NCI-H1930 (cell line): ENCODE measurements at regions not wholly inside any gene's neighbourhood (a gene's known extent, or its start where the extent isn't known, plus 50 kb on each side); places are given as distances from the start of the nearest gene placed in this dataset.

ENCODE experiments used
- DNase-seq, 2 experiments: peaks; one replicate each; lab custom pipeline; 2025; lab: John Stamatoyannopoulos, UW

- DNase-seq, result no peak
Observed at GRCh38 chr7:35536396-35536826, 158.5 kb downstream of the HERPUD2 start.

DNA sequence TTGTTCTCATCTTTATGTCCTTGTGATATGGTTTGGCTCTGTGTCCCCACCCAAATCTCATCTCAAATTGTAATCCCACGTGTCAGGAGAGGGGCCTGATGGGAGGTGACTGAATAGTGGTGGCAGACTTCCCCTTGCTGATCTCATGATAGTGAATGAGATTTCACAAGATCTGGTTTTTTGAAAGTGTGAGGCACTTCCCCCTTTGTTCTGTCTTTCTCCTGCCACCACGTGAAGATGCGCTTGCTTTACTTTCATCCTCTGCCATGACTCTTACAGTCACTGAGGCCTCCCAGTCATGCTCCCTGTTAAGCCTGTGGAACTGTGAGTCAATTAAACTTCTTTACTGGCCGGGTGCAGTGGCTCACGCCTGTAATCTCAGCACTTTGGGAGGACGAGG, 161.0 kb downstream of the HERPUD2 start:
- DNase-seq, result no peak

DNA sequence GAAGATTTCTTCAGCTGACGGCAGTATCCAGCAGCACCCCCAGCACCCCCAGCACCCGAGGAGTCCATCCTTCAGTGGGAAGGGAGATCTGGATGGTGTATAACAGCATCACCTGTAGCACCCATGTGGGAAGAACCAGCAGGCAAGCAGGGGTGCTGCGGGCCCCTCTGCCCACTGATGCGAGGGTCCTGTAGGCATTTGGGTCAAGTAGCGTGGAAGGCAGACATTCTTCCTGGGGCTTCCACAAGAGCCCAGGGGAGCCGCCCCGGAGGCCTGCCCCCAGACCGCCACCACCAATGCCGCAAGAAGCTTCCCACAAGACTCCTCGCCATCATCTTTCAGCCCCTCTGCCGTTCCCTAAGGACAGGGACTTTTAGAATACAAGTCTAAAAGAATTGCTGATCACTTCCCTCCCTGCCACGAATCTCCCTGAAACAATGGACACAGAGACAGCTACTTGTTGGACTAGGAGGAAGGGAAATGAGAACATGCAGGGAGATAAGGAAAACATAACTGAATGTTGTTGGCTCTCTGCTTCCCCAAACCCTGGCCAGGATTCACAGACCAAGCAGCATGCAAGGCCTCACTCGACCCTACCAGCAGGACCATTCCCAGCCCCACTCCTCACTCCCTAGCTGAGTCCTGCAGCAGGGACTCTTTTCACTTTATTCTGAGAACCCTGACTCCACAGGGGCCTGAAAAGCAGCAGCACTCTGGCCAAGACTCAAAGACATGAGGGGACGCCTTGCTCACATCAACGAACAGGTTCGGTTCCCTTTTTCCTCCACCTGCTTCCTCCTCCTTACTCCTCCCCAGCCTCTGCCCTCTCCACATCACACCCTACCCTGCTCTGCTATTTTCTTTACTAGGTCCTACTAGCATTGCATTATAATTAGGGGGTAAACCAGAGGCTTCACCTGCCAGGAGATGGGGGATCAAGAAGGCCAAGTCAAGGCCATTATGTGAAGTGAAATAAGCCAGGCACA, 164.5 kb downstream of the HERPUD2 start:
- DNase-seq, result no peak

- no peak for DNase-seq
Observed at GRCh38 chr7:35529713-35530112, 165.2 kb downstream of the HERPUD2 start.

DNA sequence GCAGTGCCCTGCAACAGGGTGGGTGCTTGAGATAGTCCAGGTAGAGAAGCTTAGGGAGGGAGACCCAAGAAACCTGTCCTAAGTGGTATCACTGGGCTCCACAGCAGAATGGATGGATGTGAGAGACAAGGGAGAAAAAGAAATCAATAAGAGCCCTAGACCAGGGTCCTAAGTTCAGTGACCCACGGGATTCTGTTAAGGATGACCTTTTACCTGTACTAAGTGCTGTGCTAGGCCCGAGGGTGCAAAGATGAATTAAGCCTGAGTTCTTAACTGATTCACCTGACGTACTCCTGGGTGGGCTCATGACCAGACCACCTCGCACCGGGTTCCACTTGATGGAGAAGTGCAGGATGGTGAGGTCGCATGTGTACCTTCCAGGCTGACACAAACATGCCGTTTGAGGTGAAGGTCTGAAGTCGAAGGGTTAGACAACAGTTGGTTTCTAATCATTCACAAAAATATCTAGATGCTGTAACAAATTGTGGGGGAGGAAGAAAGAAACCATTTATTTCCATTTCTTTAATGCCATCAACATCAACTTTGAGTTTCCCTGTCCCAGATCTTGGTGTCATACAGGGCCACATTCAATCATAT, 166.5 kb downstream of the HERPUD2 start:
- no peak for DNase-seq

DNA sequence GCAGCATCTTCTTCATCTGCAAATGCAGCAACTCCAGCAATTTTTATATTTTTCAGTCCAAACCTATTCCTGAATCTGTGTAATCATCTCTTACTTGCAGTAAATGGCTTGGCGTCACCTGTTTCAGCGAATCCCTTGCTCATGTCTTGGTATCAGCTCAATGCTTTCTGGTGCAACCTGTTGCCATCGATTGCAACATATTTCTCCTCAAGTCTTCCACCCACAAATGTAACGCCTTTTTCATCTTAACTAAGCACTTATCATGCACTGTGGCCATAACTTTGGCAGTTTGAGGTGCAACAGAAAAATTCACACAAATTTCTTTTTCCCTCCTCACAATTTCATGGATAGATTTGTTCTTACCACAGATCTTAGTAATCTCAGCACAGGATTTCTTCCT, 168.3 kb downstream of the HERPUD2 start:
- DNase-seq, result no peak

DNA sequence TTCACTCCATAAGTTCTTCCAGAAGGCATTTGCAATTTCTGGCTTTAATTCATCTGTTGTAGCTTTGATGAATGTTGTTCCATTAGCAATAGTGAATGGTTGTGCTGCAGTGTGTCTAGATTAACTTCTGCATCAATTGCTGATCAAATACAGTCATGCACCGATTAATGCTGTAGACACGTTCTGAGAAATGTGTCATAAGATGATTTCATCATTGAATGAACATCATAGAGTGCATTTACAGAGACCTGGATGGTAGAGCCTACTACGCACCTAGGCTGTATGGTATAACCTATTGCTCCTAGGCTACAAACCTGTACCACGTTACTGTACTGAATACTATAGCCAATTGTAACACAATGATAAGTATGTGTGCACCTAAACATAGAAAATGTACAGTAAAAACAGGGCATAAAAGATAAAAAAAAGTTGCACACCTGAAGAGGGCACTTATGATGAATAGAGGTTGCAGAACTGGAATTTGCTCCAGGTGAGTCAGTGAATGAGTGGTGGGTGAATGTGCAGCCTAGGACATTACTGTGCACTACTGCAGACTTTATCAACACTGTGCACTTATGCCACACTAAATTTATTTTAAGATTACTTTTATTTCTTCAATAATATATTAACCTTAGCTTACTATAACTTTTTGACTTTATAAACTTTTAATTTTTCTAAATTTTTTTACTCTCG, 170.7 kb downstream of the HERPUD2 start:
- no peak for DNase-seq

- DNase-seq, result no peak
Observed at GRCh38 chr7:35523292-35523691, 171.6 kb downstream of the HERPUD2 start.

DNA sequence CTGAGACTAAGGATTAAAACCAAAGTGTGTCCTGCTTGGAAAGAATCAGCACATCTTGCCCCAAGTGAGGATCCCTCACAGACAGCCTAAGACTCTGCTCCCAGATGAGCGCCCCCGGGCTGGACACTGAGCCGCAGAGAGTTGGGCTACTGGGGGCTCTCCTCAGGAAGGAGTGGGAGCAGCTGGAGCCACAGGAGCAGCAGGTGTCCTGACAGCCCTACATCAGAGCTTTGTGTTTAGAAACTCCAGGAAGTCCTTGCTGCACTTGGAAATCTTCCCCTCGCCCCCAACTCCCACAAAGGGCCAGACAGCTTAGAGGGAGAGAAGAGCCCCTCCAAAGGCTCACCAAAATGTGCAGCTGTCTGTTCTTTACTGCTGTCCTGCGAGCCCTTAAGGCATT, 172.2 kb downstream of the HERPUD2 start:
- no peak for DNase-seq

DNA sequence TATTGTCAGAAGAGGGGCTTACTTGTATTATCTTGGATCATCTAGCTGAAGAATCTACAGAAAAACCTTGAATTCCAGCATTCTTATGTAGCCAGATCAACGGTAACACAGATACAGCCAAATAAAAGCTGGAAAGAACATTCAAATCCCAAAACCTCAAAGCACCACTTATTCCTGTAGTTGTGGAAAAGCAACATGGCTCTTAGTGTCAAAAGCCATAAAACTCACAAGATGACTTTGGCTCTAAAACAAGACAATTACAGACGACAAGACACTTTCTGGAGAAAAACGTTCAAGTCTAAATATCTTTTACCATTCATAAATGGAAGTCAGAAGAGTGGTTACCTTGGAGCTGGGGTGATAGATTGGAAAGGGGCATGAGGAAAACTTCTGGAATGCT, 173.0 kb downstream of the HERPUD2 start:
- no peak for DNase-seq

DNA sequence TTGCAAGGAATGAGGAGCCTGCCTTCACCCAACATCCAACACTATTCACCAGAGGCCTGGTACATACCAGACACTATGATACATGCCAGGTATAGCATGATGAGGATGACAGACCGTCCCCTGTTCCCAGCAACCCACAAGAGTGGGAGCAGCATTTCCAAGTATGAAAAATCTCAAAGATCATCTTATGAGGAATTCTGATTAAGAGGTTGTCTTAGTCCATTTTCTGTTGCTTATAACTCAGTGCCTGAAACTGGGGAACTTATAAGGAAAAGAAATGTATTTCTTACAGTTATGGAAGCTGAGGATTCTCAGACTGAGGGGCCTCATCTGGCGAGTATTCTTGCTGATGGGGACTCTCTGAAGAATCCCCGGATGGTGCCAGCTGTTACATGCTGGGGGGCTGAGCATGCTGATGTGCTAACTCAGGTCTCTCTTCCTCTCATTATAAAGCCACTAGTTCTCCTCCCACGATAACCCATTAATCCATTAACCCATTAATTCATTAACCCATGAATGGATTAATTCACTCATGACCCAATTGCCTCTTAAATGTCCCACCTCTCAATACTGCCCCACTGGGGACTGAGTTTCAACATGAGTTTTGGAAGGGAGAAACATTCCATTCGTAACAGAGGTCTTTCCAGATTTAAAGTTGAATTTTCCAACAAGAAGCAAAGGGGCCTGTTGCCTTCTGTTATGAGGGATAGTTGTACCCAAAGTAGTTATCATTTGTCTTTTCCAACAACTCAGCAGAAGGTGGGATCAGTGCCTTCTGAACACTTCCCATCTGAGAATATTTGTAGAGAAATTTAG, 173.9 kb downstream of the HERPUD2 start:
- no peak for DNase-seq

DNA sequence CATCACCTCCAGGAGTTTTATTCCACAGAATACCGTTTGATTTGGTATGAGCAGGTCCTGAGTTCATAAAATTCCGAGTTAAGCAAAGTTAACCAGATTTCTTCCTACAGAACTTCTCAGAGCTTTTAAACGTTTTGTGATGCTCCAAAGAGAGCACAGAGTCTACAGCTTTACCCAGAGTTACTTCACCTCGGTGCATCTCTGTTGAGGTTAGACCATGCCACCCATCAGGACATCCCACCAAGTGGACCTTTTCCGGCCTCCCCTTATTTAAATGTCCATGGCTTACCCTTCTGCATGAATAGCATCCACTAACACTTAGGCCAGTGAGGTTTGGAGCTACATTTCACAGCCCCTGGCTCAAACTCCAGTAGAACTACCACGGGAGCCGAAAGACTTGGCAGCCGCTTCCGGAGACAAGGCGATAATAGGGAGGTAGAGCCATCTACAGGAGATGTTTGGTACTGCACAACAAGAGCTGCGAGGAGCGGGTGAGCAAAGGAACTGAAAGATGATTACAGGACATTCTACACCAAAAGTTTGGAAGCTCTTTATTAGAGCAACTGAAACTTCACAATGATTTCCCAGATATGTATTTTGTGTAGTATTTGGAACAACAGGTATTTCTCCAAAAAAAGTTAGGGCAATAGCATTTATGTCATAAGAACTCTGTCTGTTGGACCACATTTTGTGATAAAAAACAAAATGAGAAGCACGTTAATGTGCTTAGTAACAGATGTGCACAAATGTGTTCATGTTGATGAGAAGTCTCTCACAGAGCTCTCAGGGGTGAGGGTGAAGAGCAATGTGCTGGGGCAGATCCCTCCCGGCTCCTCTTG, 174.7 kb downstream of the HERPUD2 start:
- DNase-seq, result peak; percentile 22 to 58

DNA sequence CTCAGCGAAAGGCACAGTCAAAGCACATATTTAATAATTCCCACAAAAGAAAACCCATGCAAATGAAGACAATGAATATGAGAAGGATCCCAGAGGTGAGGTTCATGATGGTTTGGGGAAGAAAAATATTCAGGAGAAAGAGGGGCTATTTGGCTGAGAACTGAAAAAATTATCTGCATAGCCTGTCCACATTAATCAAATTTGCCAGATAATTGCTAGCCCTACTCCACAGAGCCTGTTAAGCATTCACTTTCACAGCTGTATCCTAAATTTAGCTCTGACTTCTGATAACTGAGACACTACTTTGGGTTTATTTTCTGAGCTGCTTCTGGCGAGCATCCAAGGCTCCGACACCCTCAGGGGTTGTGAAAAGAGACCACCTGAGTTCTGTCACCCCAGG, 176.2 kb downstream of the HERPUD2 start:
- DNase-seq, result no peak

DNA sequence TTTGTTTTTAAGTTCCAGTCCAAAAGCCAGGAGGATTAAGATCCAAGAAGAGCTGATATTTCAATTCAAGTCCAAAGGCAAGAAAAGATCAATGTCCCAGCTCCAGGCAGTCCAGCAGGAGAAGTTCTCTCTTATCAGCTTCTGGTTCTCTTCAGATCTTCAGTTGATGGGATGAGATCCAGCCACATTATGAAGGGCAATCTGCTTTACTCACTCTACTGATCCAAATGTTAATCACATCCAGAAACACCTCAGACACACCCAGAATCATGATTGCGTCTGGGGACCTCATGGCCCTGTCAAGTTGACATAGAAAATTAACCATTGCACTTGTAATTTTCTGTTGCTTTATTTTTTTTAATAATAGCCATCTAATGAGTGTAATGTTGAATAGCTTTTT, 178.4 kb downstream of the HERPUD2 start:
- DNase-seq, result no peak

GRCh38 chr7:35513828-35514227, 181.1 kb downstream of the HERPUD2 start:
- DNase-seq, result no peak

GRCh38 chr7:35513195-35513594, 181.7 kb downstream of the HERPUD2 start:
- no peak for DNase-seq

DNA sequence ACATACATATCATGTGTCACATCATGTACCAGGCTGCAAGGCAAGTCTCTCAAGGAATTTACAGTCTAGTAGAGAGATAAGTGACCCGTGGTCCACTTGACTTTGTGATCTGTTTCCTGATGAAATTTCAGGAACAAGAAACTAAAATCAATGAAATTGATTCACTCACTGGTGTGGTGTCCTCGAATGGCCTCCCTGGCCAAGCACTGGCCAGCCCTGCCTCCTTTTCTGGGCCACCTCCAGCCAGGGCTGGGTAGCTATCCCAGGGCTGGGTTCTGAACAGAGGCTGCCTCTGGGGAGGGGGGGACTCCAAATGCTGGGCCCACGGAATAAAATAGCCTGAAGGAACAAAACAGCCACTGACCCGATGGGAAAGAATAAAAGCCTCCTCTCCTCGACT, 182.2 kb downstream of the HERPUD2 start:
- no peak for DNase-seq

- DNase-seq, result no peak
Observed at GRCh38 chr7:35508623-35509400, 186.1 kb downstream of the HERPUD2 start.

DNA sequence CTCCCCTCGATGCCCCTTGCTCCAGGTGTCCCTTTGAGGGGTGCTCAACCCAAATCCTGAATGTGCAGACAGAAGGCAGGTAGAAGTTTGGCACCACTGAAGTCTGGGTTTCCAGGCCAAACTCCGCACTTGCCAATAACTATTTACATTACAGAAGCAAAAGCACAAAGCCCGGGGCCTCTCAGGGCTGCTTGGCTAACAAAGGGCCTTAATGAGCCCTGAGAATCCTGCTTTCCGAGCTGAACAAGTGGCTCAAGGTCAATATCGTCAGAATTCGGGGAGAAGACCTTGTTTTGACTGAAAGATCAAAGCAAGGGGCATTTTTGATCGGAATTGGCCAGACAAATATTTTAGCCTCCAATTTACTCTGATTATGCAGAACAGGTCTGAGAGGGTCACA, 189.9 kb downstream of the HERPUD2 start:
- no peak for DNase-seq

DNA sequence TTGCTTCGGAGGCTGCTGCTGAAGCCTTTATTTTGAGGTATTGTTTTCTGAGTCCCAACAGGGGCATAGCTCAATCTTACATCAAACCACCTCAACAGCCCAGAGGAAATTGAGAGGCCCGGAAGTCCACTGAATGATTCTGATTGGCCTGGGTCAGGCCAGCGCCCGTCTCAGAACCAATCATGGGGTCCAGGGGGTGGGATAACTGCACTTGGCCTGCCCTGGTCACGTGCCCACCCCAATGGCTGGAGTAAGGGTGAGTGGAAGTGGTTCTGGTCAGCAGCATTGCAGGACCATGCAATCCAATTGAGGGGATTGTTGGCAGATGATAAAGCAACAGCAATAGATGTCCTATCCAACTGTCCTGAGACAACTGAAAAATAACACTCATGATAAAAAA, 190.6 kb downstream of the HERPUD2 start:
- no peak for DNase-seq
